Right ventricle myocardium inferior (tissue), 1 donor: ENCODE measurements at regions not wholly inside any gene's neighbourhood (a gene's known extent, or its start where the extent isn't known, plus 50 kb on each side); places are given as distances from the start of the nearest gene placed in this dataset.
"Not testable (repeated sequence)": the region's sequence is repeated elsewhere in the genome, so short reads cannot be mapped to it uniquely, and the experiment has no call there.

ENCODE experiments used
- ATAC-seq: fragments of 200-7000 bp; cut with Tn5 transposase; one replicate; pipeline ENCODE4 v1.9.1; 2020; ENCODE audit warnings: mild to moderate bottlenecking, moderate library complexity
- DNase-seq: peaks from one replicate; pipeline ENCODE4 v3.0.0; 2021; ENCODE audit errors: missing footprints
- intact Hi-C: fragments of 100-400 bp; cut with DNase I; formaldehyde crosslinking; loops from one replicate; pipeline ENCODE4 v1.11.0; 2022
- donor health status: DM: no; HTN: yes; CAD: no; lungs with severe emphysema.

GRCh38 chr3:11739706-11740105 is 96.0 kb upstream of the VGLL4 start:
- no peak for DNase-seq
- no peak for ATAC-seq
- intact Hi-C loops: no loop called here

- ATAC-seq (no peak), DNase-seq (no peak)
- intact Hi-C loops: no loop called here
Measured at GRCh38 chr3:11739123-11739522, 95.4 kb upstream of the VGLL4 start.

GRCh38 chr3:11737742-11738141 is 94.0 kb upstream of the VGLL4 start:
- DNase-seq (no peak), ATAC-seq (no peak)
- intact Hi-C loops: no loop called here

- ATAC-seq (no peak), DNase-seq (no peak)
- intact Hi-C loops: no loop called here
Measured at GRCh38 chr3:11736136-11736833, 92.6 kb upstream of the VGLL4 start.

- no peak for DNase-seq
- no peak for ATAC-seq
- intact Hi-C loops: no loop called here
Measured at GRCh38 chr3:11735638-11736037, 91.9 kb upstream of the VGLL4 start.

- DNase-seq, ATAC-seq, intact Hi-C loops: not testable (repeated sequence)
Measured at GRCh38 chr3:11735111-11735510, 91.4 kb upstream of the VGLL4 start.

GRCh38 chr3:11733914-11734313 is 90.2 kb upstream of the VGLL4 start:
- intact Hi-C loops: no loop called here
- DNase-seq: no peak
- ATAC-seq: no peak

- DNase-seq (no peak), ATAC-seq (no peak)
- intact Hi-C loops: no loop called here
Measured at GRCh38 chr3:11727207-11727606, 83.5 kb upstream of the VGLL4 start.

GRCh38 chr3:11726146-11726545 is 82.4 kb upstream of the VGLL4 start:
- DNase-seq (no peak), ATAC-seq (no peak)
- intact Hi-C loops: no loop called here

GRCh38 chr3:11725340-11725641 is 81.6 kb upstream of the VGLL4 start:
- ATAC-seq, intact Hi-C loops, DNase-seq: not testable (repeated sequence)

GRCh38 chr3:11724615-11725339 is 81.1 kb upstream of the VGLL4 start:
- no peak for DNase-seq
- ATAC-seq: no peak
- intact Hi-C loops: no loop called here

GRCh38 chr3:11721479-11721878 is 77.8 kb upstream of the VGLL4 start:
- ATAC-seq (no peak), DNase-seq (no peak)
- intact Hi-C loops: no loop called here

- DNase-seq (no peak), ATAC-seq (no peak)
- intact Hi-C loops: no loop called here
Measured at GRCh38 chr3:11720917-11721411, 77.2 kb upstream of the VGLL4 start.

- intact Hi-C loops: no loop called here
- DNase-seq (peak; percentile 88), ATAC-seq (peak; percentile 69)
Measured at GRCh38 chr3:11720304-11720898, 76.7 kb upstream of the VGLL4 start.

- peak; percentile 80 for ATAC-seq
- intact Hi-C loops: loop anchor here (5.0 kb wide), 1 partner anchor 57 kb away; no protein-coding TSS in a partner anchor
- DNase-seq: peak; percentile 85
Measured at GRCh38 chr3:11719406-11720303, 75.9 kb upstream of the VGLL4 start.

GRCh38 chr3:11718637-11719405 is 75.1 kb upstream of the VGLL4 start:
- DNase-seq (peak; percentile 80), ATAC-seq (peak; percentile 23)
- intact Hi-C loops: loop anchor here (5.0 kb wide), 1 partner anchor 57 kb away; no protein-coding TSS in a partner anchor

GRCh38 chr3:11717768-11718636 is 74.3 kb upstream of the VGLL4 start:
- intact Hi-C loops: loop anchor here (5.0 kb wide), 1 partner anchor 56 kb away; no protein-coding TSS in a partner anchor
- no peak for DNase-seq

More at GRCh38 chr3:11717768-11718636, 74.3 kb upstream of the VGLL4 start:
- ATAC-seq: no peak
